ENCODE measurements at regions not wholly inside any gene's neighbourhood (a gene's known extent, or its start where the extent isn't known, plus 50 kb on each side); places are given as distances from the start of the nearest gene placed in this dataset.

GRCh38 chr18:51739044-51739666, 541.7 kb upstream of the MEX3C start:
- DNase-seq (no peak), ATAC-seq (no peak)
- POLR2A ChIA-PET (ENCODE audit: unreplicated experiment): no interaction called here
- Histone ChIP-seq H2AFZ (ENCODE audit: low read length) (no peak overlapping the region), H3K9ac (ENCODE audit: low read length) (no peak overlapping the region), H4K20me1 (ENCODE audit: low read length) (no peaks in the 10 kb centered on the region), H3K36me3 (ENCODE audit: low read depth, low read length) (no peaks in the 10 kb centered on the region), H3K4me3 (ENCODE audit: low read length) (no peak overlapping the region), H3K9me2 (replicated peaks; ENCODE audit: low read length) (no peaks in the 10 kb centered on the region), H3K27me3 (ENCODE audit: low read length) (no peaks in the 10 kb centered on the region), H3K9me3 (ENCODE audit: low read length) (no peaks in the 10 kb centered on the region), H3K4me1 (ENCODE audit: insufficient read depth, low read length) (no peaks in the 10 kb centered on the region), H3K79me2 (ENCODE audit: low read length) (no peaks in the 10 kb centered on the region), H3K27ac (ENCODE audit: low read length) (no peak overlapping the region), H3F3A (ENCODE audit: low read length, unreplicated experiment) (no peaks in the 10 kb centered on the region), H3K4me2 (ENCODE audit: low read length) (no peak overlapping the region)
- no TSS peak for BruUV-seq (replicated peaks)
- intact Hi-C loops (cut with micrococcal nuclease): no loop called here
- TF ChIP-seq, protein P1, sequence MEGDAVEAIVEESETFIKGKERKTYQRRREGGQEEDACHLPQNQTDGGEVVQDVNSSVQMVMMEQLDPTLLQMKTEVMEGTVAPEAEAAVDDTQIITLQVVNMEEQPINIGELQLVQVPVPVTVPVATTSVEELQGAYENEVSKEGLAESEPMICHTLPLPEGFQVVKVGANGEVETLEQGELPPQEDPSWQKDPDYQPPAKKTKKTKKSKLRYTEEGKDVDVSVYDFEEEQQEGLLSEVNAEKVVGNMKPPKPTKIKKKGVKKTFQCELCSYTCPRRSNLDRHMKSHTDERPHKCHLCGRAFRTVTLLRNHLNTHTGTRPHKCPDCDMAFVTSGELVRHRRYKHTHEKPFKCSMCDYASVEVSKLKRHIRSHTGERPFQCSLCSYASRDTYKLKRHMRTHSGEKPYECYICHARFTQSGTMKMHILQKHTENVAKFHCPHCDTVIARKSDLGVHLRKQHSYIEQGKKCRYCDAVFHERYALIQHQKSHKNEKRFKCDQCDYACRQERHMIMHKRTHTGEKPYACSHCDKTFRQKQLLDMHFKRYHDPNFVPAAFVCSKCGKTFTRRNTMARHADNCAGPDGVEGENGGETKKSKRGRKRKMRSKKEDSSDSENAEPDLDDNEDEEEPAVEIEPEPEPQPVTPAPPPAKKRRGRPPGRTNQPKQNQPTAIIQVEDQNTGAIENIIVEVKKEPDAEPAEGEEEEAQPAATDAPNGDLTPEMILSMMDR (conservative IDR thresholded peaks at IDR 0.05; ENCODE audit: low read depth, low read length): no peak
- TF ChIP-seq EZH2phosphoT487 (IDR thresholded peaks at IDR 0.05; ENCODE audit: borderline replicate concordance, low read length): no peak
- TF ChIP-seq EZH2 (IDR thresholded peaks at IDR 0.05; ENCODE audit: low read length, unreplicated experiment): no peak
- CTCF ChIA-PET: no interaction called here

DNA sequence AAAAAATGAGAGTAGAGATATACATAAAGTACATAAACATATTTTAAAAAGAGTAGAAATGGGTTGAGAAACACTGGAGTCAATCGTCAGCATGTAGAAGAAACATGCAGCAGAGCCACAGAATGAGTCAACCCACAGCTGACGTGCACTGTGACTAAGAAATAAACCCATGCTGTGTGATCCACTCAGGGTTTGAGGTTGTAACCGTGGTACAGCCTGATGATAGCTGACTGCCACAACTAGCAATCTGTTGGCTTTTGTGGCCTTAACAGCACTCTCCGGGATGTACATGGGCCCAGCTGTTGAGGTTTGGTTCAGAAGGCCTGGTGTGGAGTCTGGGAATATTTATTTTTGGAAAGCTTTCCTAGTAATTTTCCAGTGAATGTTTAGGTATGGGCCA, 554.4 kb upstream of the MEX3C start:
- no peaks in the 10 kb centered on the region for H3K36me3 ChIP-seq (ENCODE audit: low read depth, low read length)
- DNase-seq (no peak), ATAC-seq (no peak)
- no peaks in the 10 kb centered on the region for H3K79me2 ChIP-seq (ENCODE audit: low read length)
- ChIA-PET POLR2A (ENCODE audit: unreplicated experiment) (no interaction called here), CTCF (no interaction called here)
- no peak overlapping the region for H3K27ac ChIP-seq (ENCODE audit: low read length)
- intact Hi-C loops (cut with micrococcal nuclease): no loop called here
- H3F3A ChIP-seq (ENCODE audit: low read length, unreplicated experiment): no peaks in the 10 kb centered on the region
- H3K4me3 ChIP-seq (ENCODE audit: low read length): no peak overlapping the region
- H3K9me3 ChIP-seq (ENCODE audit: low read length): no peaks in the 10 kb centered on the region
- H3K9me2 ChIP-seq (replicated peaks; ENCODE audit: low read length): no peaks in the 10 kb centered on the region
- no peak overlapping the region for H3K4me2 ChIP-seq (ENCODE audit: low read length)
- H3K9ac ChIP-seq (ENCODE audit: low read length): no peak overlapping the region
- no peaks in the 10 kb centered on the region for H3K27me3 ChIP-seq (ENCODE audit: low read length)
- H3K4me1 ChIP-seq (ENCODE audit: insufficient read depth, low read length): no peaks in the 10 kb centered on the region
- no peak overlapping the region for H2AFZ ChIP-seq (ENCODE audit: low read length)
- no TSS peak for BruUV-seq (replicated peaks)
- TF ChIP-seq EZH2phosphoT487 (IDR thresholded peaks at IDR 0.05; ENCODE audit: borderline replicate concordance, low read length) (no peak), EZH2 (IDR thresholded peaks at IDR 0.05; ENCODE audit: low read length, unreplicated experiment) (no peak)
- TF ChIP-seq, protein P1 (conservative IDR thresholded peaks at IDR 0.05; ENCODE audit: low read depth, low read length): no peak
- H4K20me1 ChIP-seq (ENCODE audit: low read length): no peaks in the 10 kb centered on the region

GRCh38 chr18:51753365-51754057, 556.0 kb upstream of the MEX3C start:
- Histone ChIP-seq H3K4me1 (ENCODE audit: insufficient read depth, low read length) (no peaks in the 10 kb centered on the region), H3K79me2 (ENCODE audit: low read length) (no peaks in the 10 kb centered on the region), H3K27me3 (ENCODE audit: low read length) (no peaks in the 10 kb centered on the region), H3K9me3 (ENCODE audit: low read length) (no peaks in the 10 kb centered on the region), H3K27ac (ENCODE audit: low read length) (no peak overlapping the region), H3K4me2 (ENCODE audit: low read length) (no peak overlapping the region), H2AFZ (ENCODE audit: low read length) (no peak overlapping the region), H3K9ac (ENCODE audit: low read length) (no peak overlapping the region), H4K20me1 (ENCODE audit: low read length) (no peaks in the 10 kb centered on the region), H3F3A (ENCODE audit: low read length, unreplicated experiment) (no peaks in the 10 kb centered on the region), H3K4me3 (ENCODE audit: low read length) (no peak overlapping the region), H3K9me2 (replicated peaks; ENCODE audit: low read length) (no peaks in the 10 kb centered on the region), H3K36me3 (ENCODE audit: low read depth, low read length) (no peaks in the 10 kb centered on the region)
- ATAC-seq (no peak), DNase-seq (no peak)
- POLR2A ChIA-PET (ENCODE audit: unreplicated experiment): no interaction called here
- intact Hi-C loops (cut with micrococcal nuclease): no loop called here
- CTCF ChIA-PET: no interaction called here
- TF ChIP-seq EZH2 (IDR thresholded peaks at IDR 0.05; ENCODE audit: low read length, unreplicated experiment) (no peak), EZH2phosphoT487 (IDR thresholded peaks at IDR 0.05; ENCODE audit: borderline replicate concordance, low read length) (no peak)
- no TSS peak for BruUV-seq (replicated peaks)
